Right lobe of liver (tissue), 6 donors: ENCODE measurements at regions not wholly inside any gene's neighbourhood (a gene's known extent, or its start where the extent isn't known, plus 50 kb on each side); places are given as distances from the start of the nearest gene placed in this dataset.

Source experiments
- ATAC-seq, 4 donors: fragments of 200-7000 bp; cut with Tn5 transposase; one replicate each; pipeline ENCODE4 v1.9.1; 2020; ENCODE audit warnings: mild to moderate bottlenecking in 4 of 4, moderate library complexity in 4 of 4
- DNase-seq, 3 donors: peaks; one replicate each; pipeline ENCODE4 v3.0.0-alpha.2; 2020
- H3K27ac ChIP-seq, 3 donors: fragments of 200-600 bp; one replicate each; pipeline ENCODE4 v1.8.0; 2022
- H3K27me3 ChIP-seq, 2 donors: fragments of 200-600 bp; one replicate each; pipeline ENCODE4 v1.8.0; 2022
- H3K36me3 ChIP-seq, 4 donors: fragments of 200-600 bp; sonication (generic) in 1 of 4; one replicate each; pipeline versions ENCODE4 v1.5.1 to v1.8.0; 2017 to 2022; ENCODE audit warnings: control low read depth in 1 of 4
- H3K4me1 ChIP-seq, 4 donors: fragments of 200-600 bp; sonication (generic) in 1 of 4; one replicate each; pipeline versions ENCODE4 v1.5.1 to v1.8.0; 2017 to 2022; ENCODE audit warnings: control low read depth in 1 of 4
- H3K4me3 ChIP-seq, 3 donors: fragments of 200-600 bp; one replicate each; pipeline ENCODE4 v1.8.0; 2022
- H3K9me3 ChIP-seq, 4 donors: fragments of 200-600 bp; sonication (generic) in 1 of 4; one replicate each; pipeline versions ENCODE4 v1.5.1 to v1.8.0; 2017 to 2022; ENCODE audit warnings: control low read depth in 1 of 4
- CTCF ChIP-seq, 4 donors: fragments of 200-600 bp in 3 of 4; fragments of 450-650 bp in 1 of 4; IDR thresholded peaks; one replicate each; pipeline versions ENCODE4 v1.5.1 to v1.8.0; 2016 to 2022; ENCODE audit warnings: antibody characterized with exemption in 4 of 4, mild to moderate bottlenecking in 2 of 4
- POLR2A ChIP-seq: fragments of 450-650 bp; IDR thresholded peaks from one replicate; pipeline ENCODE4 v1.6.1; 2017; ENCODE audit warnings: antibody characterized with exemption, mild to moderate bottlenecking
- WGBS: methylation state at CpG from one replicate; pipeline ENCODE4 v1.1.6; 2018; ENCODE audit warnings: low coverage, low lambda C conversion rate; ENCODE audit not compliant: insufficient coverage; ENCODE audit errors: missing lambda C conversion rate; 5-methylcytosine and 5-hydroxymethylcytosine counted together
- intact Hi-C, 2 donors: fragments of 100-400 bp; cut with DNase I; formaldehyde crosslinking; loops; one replicate each; pipeline versions ENCODE4 v1.11.2 to v1.14.1; 2022
- donor health status: DM: no; HTN: yes; CAD: no.
- donor health status: DM: no; HTN: no; CAD: no.
- donor health status: DM: no; HTN: no; CAD: no.
- donor health status: DM: no; HTN: yes; CAD: no.
- donor health status: DM: no; HTN: yes; CAD: no.

GRCh38 chr6:18746727-18747126 is 359.6 kb downstream of the RNF144B start:
- H3K27ac ChIP-seq: no peak overlapping the region
- no peaks in the 10 kb centered on the region for H3K4me1 ChIP-seq
- DNase-seq (no peak), ATAC-seq (no peak)
- H3K27me3 ChIP-seq: no peaks in the 10 kb centered on the region
- H3K36me3 ChIP-seq: no peaks in the 10 kb centered on the region
- intact Hi-C loops: no loop called here
- TF ChIP-seq POLR2A (no peak), CTCF (IDR thresholded peaks at IDR 0.05) (no peak)
- H3K9me3 ChIP-seq: no peaks in the 10 kb centered on the region
- 74% methylated on average over 4 of the region's 4 CpGs for WGBS
- no peak overlapping the region for H3K4me3 ChIP-seq

GRCh38 chr6:18748314-18748713 is 361.2 kb downstream of the RNF144B start:
- no peak for TF ChIP-seq POLR2A
- TF ChIP-seq CTCF (IDR thresholded peaks at IDR 0.05): no peak
- Histone ChIP-seq H3K4me3 (no peak overlapping the region), H3K4me1 (no peaks in the 10 kb centered on the region), H3K27me3 (no peaks in the 10 kb centered on the region), H3K9me3 (no peaks in the 10 kb centered on the region), H3K36me3 (no peaks in the 10 kb centered on the region), H3K27ac (no peak overlapping the region)
- intact Hi-C loops: no loop called here
- DNase-seq: no peak
- ATAC-seq: no peak
- 39% methylated on average over 4 of the region's 6 CpGs for WGBS

GRCh38 chr6:18752278-18753068 is 365.3 kb downstream of the RNF144B start:
- intact Hi-C loops: no loop called here
- H3K4me3 ChIP-seq: no peak overlapping the region
- no peak for ATAC-seq
- 25% methylated on average over 5 of the region's 5 CpGs for WGBS
- no peak for DNase-seq
- H3K27ac ChIP-seq: no peak overlapping the region
- no peaks in the 10 kb centered on the region for H3K9me3 ChIP-seq
- no peaks in the 10 kb centered on the region for H3K4me1 ChIP-seq
- no peaks in the 10 kb centered on the region for H3K27me3 ChIP-seq
- no peaks in the 10 kb centered on the region for H3K36me3 ChIP-seq
- TF ChIP-seq CTCF (IDR thresholded peaks at IDR 0.05) (no peak), POLR2A (no peak)

- no peaks in the 10 kb centered on the region for H3K27me3 ChIP-seq
- no peaks in the 10 kb centered on the region for H3K9me3 ChIP-seq
- TF ChIP-seq CTCF (IDR thresholded peaks at IDR 0.05) (no peak), POLR2A (no peak)
- WGBS: 64% methylated on average over 9 of the region's 12 CpGs
- no peaks in the 10 kb centered on the region for H3K4me1 ChIP-seq
- intact Hi-C loops: no loop called here
- DNase-seq (no peak), ATAC-seq (no peak)
- H3K36me3 ChIP-seq: no peaks in the 10 kb centered on the region
- H3K4me3 ChIP-seq: no peak overlapping the region
- no peak overlapping the region for H3K27ac ChIP-seq
These were observed 365.9 kb downstream of the RNF144B start for GRCh38 chr6:18753076-18753475.
